Activated T-cell treated with anti-CD3 and anti-CD28 coated beads, Interleukin-2, amount 50 U/mL, for 4 hours (primary cell): ENCODE measurements at regions not wholly inside any gene's neighbourhood (a gene's known extent, or its start where the extent isn't known, plus 50 kb on each side); places are given as distances from the start of the nearest gene placed in this dataset.

Experiments used
- ATAC-seq, 2 donors: fragments of 200-7000 bp; cut with Tn5 transposase; one replicate each; pipeline ENCODE4 v1.10.0; 2021
- DNase-seq: peaks from one replicate; pipeline ENCODE4 v3.0.0-alpha.2; 2020
- H3K27me3 Mint-ChIP-seq: one replicate; pipeline ENCODE4 v1.8.0; 2021; ENCODE audit warnings: low read depth, mixed read lengths
- H3K36me3 Mint-ChIP-seq: one replicate; pipeline ENCODE4 v1.8.0; 2022; ENCODE audit warnings: mixed read lengths; ENCODE audit not compliant: insufficient read depth
- H3K4me1 Mint-ChIP-seq: one replicate; pipeline ENCODE4 v1.8.0; 2021; ENCODE audit warnings: low read depth, mixed read lengths
- H3K4me3 Mint-ChIP-seq: one replicate; pipeline ENCODE4 v1.8.0; 2021; ENCODE audit warnings: mild to moderate bottlenecking, moderate library complexity, mixed read lengths
- H3K9me3 Mint-ChIP-seq: one replicate; pipeline ENCODE4 v1.8.0; 2021; ENCODE audit warnings: mixed read lengths

DNA sequence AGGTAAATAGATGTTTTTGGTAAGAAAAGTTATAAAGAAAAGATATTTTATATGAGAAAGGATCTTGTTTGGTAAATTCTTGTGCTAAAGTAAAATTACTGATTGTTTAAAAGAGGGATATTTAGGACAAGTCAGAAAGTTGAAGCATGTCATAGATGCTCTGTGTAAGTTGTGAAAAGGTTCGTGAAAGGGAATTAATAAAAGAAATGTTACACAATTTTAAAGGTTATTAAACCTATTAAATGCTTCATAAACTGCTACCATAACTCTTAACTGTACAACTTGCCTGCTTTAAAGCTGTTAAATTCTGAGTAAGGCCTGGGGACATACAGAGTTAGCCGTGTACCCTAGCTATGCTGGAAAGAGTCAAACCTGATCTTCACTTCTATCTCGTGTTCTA lies 634.1 kb downstream of the ACTR3B start:
- Mint-ChIP-seq H3K9me3 (peaks cover 33% of the 10 kb centered on the region), H3K4me3 (no peak overlapping the region), H3K36me3 (no peaks in the 10 kb centered on the region), H3K27me3 (no peaks in the 10 kb centered on the region), H3K4me1 (no peaks in the 10 kb centered on the region)
- DNase-seq (no peak), ATAC-seq (no peak)

DNA sequence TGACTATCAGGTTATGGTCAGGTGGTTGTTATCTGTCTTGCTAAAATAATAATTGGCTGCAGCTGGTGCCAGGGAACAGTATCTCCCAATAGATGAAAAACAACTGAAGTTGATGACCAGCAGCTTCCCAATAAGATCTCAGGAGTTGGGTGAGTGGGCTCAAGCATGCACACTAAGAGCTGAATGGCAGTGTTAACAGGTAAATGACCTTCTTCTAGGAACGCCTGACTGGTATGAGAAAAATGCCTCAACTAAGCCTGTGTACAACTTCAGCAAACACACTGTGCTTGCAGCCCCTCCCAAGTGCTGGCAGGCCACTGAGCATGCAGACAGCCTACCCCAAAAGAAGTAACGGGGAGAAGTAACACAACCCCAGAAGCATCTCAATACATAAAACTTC lies 636.9 kb downstream of the ACTR3B start:
- no peak overlapping the region for H3K4me3 Mint-ChIP-seq
- H3K9me3 Mint-ChIP-seq, result peaks cover 12% of the 10 kb centered on the region
- DNase-seq, result no peak
- no peak for ATAC-seq
- no peaks in the 10 kb centered on the region for H3K4me1 Mint-ChIP-seq
- no peaks in the 10 kb centered on the region for H3K27me3 Mint-ChIP-seq
- H3K36me3 Mint-ChIP-seq, result no peaks in the 10 kb centered on the region

DNA sequence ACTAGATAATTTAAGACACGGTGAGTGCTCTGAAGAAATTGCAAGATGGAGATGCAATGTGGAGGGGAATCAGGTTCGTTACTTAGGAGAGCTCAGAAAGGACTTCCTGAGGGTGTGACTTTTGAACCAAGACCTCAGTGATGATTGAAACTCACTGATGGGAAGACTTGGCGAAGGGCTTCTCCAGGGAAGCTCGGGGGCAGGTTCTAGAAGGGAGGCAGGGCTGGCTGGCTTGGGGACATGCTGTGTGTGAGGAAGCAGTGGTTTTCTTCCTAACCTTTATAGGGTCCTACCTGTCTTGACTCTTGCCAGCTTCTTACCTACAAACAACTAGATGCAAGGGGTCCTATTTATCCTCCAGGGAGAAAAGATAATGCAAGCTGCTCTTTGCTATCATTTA lies 637.9 kb downstream of the ACTR3B start:
- Mint-ChIP-seq H3K27me3 (no peaks in the 10 kb centered on the region), H3K4me1 (no peaks in the 10 kb centered on the region), H3K36me3 (no peaks in the 10 kb centered on the region), H3K9me3 (peaks cover 12% of the 10 kb centered on the region), H3K4me3 (no peak overlapping the region)
- DNase-seq (no peak), ATAC-seq (no peak)

DNA sequence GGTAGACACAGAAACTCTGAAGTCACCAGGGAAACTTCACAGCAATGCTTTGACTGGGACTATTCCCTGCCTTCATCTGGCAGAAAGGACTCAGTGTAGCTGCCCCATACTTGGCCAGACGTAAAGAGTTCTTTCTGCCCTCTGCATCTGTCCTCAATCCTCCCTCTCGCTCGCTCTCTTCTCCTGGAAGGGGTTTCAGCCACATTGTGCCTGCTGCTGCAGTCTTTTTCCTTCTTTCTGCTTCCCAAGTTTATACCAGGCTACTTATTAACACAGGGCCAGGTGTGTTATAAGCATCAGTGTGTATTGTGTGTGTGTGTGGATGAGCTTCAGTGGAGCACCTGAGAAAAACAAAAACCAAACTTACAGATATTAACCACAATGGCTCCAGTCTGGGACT lies 638.4 kb downstream of the ACTR3B start:
- H3K4me1 Mint-ChIP-seq, result no peaks in the 10 kb centered on the region
- ATAC-seq, result no peak
- H3K4me3 Mint-ChIP-seq, result no peak overlapping the region
- peaks cover 12% of the 10 kb centered on the region for H3K9me3 Mint-ChIP-seq
- DNase-seq, result no peak
- no peaks in the 10 kb centered on the region for H3K27me3 Mint-ChIP-seq
- H3K36me3 Mint-ChIP-seq, result no peaks in the 10 kb centered on the region

DNA sequence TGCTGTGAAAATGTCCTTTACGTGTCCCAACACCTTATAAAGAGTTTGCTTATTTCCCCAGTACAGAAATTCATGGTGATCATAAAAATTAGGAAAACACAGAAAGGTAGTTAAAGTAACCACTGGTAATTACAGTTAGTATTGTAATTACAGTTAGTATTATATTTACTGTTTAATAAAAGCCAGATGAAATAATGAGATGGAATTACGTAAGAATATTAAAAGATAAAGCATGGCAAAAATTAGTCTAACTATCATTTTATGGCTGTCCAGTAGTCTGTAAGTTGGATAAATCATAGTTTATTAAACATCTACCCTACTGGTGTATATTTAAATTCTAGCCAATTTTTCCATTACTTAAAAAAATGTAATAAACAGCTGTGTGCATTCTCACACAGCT lies 638.8 kb downstream of the ACTR3B start:
- Mint-ChIP-seq H3K27me3 (no peaks in the 10 kb centered on the region), H3K4me1 (no peaks in the 10 kb centered on the region), H3K4me3 (no peak overlapping the region), H3K36me3 (no peaks in the 10 kb centered on the region), H3K9me3 (peaks cover 8% of the 10 kb centered on the region)
- DNase-seq, result no peak
- ATAC-seq, result no peak

DNA sequence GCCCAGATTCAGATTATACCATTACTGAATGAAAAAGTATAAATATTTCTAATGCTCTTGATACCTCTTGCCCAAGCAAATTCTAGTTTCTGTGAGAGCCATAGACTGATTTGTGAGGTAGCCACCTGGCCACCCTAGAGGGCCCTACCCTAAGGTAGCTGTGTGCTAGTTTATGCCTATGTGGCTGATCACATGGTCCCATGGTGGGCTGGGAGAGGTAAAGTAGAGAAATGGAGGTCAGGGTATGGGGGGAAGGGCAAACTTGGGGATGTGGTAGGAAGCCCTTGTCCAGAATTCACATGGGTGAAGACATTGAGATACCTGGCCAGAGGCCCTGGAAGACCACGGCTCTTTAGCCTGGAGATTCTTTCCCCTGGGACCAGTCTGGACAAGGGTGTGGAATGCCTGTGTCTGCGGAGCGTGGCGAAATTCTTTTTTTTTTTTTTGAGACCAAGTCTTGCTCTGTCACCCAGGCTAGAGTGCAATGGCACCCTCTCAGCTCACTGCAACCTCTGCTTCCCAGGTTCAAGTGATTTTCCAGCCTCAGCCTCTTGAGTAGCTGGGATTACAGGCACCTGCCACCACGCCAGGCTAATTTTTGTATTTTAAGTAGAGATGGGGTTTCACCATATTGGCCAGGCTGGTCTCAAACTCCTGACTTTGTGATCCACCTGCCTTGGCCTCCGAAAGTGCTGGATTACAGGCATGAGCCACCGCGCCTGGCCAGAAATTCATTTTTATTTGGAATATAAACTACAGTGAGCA lies 639.4 kb downstream of the ACTR3B start:
- H3K36me3 Mint-ChIP-seq, result no peaks in the 10 kb centered on the region
- no peaks in the 10 kb centered on the region for H3K4me1 Mint-ChIP-seq
- H3K4me3 Mint-ChIP-seq, result no peak overlapping the region
- peaks cover 6% of the 10 kb centered on the region for H3K9me3 Mint-ChIP-seq
- no peaks in the 10 kb centered on the region for H3K27me3 Mint-ChIP-seq
- ATAC-seq (no peak), DNase-seq (no peak)

DNA sequence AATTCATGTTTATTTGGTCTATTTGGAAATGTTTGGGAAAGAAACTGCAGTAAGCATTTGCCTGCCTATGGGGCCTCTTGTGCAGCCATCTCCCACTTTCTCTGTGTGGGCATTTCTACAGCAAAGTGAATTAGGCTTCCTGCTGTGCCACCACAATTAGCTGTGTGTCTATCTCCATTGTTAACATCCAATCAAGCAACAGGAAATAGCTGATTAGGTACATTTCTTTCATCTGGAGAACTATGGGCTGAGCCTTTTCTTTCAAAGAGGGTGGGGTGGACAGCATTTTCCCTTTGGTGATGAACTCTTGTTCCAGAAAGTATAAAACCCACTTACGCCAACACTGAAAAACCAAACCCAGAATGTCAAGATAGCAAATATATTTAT lies 640.0 kb downstream of the ACTR3B start:
- DNase-seq, result no peak
- Mint-ChIP-seq H3K4me1 (no peaks in the 10 kb centered on the region), H3K9me3 (peaks cover 3% of the 10 kb centered on the region), H3K4me3 (no peak overlapping the region), H3K36me3 (no peaks in the 10 kb centered on the region), H3K27me3 (no peaks in the 10 kb centered on the region)
- ATAC-seq, result no peak

DNA sequence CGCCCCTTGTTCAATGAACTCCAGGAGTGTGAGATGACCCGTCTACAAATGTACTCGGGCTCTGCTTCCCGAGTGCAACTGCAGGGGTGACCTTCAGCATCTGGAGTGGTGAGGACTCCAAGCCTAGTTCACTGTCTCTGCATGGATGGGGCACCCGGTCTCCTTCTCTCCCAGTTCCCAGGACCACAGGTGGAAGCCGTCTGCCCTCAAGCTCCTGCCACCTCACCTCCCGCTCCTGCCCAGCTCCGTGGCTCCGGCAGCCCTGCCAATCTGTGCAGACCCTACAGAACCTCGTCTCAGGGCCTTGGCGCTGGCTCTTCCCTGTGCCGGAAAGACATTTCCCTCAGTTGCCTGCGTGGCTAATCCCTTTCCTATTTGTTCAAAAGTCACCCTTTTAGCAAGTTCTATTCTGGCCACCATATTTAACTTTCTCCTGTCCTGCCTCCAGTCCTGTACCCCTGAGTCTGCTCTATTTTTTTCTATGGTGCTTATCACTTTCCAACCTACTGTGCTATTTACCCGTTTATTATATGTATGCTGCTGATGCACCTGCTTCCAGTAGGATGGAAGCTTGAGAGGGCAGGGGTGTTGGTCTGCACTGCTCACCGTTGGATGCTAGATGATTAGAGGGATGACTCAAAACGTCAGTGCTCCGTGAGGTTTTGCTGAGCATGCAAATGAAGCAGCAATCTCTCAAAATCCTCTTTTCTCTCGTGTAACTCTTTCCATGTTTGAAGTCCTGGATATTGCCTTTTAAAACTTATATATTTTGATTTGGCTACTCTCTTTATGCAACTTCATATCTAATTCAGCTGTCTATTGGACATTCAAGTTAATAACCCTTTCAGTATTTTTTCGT lies 641.4 kb downstream of the ACTR3B start:
- ATAC-seq, result no peak
- Mint-ChIP-seq H3K27me3 (no peaks in the 10 kb centered on the region), H3K4me1 (no peaks in the 10 kb centered on the region), H3K9me3 (peaks cover 3% of the 10 kb centered on the region), H3K4me3 (no peak overlapping the region), H3K36me3 (no peaks in the 10 kb centered on the region)
- DNase-seq, result no peak

DNA sequence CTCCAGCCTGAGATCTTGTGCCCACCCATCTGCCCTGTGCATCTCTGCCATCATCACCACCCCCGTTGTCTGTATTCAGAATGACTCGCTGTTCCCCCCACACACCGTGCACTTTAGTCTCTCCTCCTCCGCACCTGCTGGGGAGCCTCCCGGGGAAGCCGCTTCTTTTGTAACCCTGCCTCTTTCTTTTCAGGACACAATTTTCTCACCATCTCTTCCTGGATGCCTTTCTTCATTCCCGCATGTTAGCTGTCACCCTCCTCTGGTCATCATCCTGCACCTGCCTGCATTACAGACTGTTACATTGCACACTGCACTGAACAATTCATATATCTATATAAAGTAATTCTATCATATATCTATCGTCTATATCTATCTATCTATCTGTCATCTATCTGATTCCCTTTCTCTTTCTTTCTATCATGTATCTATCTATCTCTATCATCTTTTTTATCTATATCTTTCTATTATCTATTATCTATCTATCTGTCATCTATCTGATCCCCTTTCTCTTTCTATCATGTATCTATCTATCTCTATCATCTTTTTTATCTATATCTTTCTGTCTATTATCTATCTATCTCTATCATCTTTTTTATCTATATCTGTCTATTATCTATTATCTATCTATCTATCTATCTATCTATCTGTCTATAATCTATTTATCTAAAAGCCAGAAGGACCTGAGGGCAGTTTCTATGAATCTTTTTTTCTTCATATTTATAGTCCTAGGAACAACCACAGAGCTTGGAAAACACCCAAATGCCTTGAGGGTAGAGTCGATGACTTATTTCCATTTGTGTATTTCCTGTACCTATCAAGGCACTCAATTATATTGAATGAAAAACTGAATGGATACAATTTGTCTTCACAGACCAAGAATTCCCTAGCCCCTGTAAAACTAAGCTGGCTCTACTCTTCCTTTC lies 642.5 kb downstream of the ACTR3B start:
- H3K27me3 Mint-ChIP-seq, result no peaks in the 10 kb centered on the region
- DNase-seq (no peak), ATAC-seq (no peak)
- no peaks in the 10 kb centered on the region for H3K36me3 Mint-ChIP-seq
- peaks cover 3% of the 10 kb centered on the region for H3K9me3 Mint-ChIP-seq
- H3K4me1 Mint-ChIP-seq, result no peaks in the 10 kb centered on the region
- H3K4me3 Mint-ChIP-seq, result no peak overlapping the region

DNA sequence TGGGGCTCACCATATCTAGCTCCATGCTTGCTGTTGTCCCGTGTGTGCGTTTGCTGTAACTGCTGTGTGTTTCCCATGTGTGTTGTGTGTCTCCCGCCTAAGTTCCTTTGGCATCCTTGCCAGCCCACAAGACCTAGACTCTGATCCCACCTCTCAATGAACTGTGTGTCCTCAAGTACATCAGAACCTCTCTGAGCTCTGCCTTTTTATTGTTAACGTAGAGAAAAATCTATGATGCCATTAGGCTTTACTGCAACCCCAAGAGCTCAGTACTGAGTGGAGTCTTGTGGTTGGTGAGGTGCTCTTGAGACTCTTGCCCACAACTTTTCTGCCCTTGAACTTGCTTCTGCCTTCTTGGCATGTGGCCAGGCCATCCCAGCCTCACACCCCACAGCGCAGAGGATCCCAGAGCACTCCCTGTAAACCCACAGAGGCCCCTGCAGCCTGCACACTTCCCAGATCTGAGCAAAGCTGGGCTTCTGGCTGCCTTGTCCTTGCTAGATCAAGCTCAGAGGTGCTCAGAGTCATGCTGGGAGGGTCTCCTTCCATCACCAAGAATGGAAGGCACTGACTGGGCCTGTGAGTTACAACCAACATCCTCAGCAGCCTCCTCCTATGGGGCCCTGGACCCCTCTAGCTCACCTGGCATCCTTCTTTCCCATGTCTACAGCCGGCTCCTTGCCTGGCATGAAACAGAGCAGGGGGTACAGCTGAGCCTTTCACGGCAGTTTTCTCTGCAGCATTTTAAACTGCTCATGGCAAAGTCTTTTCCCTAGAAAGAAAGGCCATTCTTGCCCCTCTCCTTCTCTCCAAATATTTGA lies 643.4 kb downstream of the ACTR3B start:
- Mint-ChIP-seq H3K9me3 (peaks cover 3% of the 10 kb centered on the region), H3K4me1 (no peaks in the 10 kb centered on the region), H3K27me3 (no peaks in the 10 kb centered on the region), H3K4me3 (no peak overlapping the region), H3K36me3 (no peaks in the 10 kb centered on the region)
- ATAC-seq (no peak), DNase-seq (no peak)

DNA sequence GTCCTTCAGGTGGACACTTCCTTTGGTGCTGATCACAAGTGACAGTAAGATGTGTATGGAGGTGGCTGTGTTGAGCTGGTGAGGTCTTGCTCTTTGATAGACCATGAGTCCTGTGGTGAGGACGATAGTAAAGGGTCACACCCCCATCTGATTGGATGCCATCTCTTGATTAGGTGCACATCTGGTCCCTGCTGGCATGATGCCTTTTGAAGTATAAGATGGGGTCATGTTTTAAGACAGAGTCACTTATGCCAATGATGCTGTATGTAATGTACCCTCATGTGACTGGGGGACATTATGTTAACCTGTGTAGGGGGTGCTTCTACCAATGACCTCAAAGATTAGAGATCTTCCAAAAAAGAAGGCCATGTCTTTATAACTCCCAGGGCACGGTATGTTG lies 644.6 kb downstream of the ACTR3B start:
- Mint-ChIP-seq H3K9me3 (peaks cover 3% of the 10 kb centered on the region), H3K4me1 (no peaks in the 10 kb centered on the region), H3K4me3 (no peak overlapping the region), H3K27me3 (no peaks in the 10 kb centered on the region), H3K36me3 (no peaks in the 10 kb centered on the region)
- DNase-seq (no peak), ATAC-seq (no peak)

DNA sequence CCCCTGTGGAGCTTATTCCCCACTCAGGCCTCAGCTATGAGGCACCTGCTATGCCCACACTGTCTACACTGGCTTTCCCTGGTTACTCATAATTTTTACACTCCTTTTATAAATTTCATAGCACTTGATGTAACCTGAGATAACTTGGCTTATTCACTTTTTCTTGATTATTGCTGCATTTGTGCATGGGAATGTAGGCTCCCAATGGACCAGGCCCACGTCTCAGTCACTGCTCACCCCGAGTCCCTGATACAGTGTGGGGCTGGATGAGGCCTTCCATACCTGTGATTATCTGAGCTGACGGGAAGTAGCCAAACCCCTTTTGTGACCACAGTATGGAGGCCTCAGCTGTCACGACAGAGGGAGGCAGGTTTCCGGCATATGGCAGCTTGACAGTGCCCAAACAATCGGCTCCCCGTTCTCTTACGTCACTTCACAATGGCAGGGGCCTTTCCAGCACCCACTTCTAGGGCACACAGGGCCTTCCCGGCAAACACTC lies 645.3 kb downstream of the ACTR3B start:
- H3K4me3 Mint-ChIP-seq, result no peak overlapping the region
- peaks cover 3% of the 10 kb centered on the region for H3K9me3 Mint-ChIP-seq
- ATAC-seq (no peak), DNase-seq (no peak)
- H3K27me3 Mint-ChIP-seq, result no peaks in the 10 kb centered on the region
- H3K4me1 Mint-ChIP-seq, result no peaks in the 10 kb centered on the region
- no peaks in the 10 kb centered on the region for H3K36me3 Mint-ChIP-seq

DNA sequence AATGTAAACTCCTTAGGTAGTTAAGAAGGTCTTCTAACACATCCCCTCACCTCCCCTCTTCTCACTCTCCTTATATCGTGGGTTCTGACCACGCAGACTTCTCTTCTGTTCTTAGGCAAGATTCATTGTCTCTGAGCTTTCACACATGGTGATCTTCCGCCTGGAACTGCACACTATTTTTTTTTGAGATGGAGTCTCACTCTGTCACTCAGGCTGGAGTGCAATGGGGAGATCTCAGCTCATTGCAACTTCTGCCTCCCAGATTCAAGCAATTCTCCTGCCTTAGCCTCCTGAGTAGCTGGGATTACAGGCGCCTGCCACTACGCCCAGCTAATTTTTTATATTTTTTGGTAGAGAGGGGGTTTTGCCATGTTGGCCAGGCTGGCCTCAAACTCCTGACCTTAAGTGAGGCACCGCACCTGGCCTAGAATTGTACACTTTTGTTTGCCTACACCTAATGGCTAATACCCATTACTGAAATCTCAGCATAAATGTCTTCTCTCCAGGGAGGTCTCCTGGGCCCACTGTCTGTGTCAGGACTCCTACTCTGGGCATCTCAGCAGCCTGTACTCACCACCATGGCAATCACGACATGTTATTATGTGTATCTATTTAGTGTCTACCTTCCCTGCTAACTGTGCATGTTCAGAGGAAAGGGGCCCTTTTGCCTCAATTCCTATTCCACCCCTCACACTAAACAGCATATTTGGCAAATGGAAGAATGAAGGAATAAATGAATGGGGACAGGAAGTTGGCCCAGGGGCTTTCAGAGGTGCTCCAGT lies 646.3 kb upstream of the DPP6 start:
- no peak for ATAC-seq
- Mint-ChIP-seq H3K36me3 (no peaks in the 10 kb centered on the region), H3K27me3 (no peaks in the 10 kb centered on the region), H3K4me1 (no peaks in the 10 kb centered on the region), H3K9me3 (peaks cover 3% of the 10 kb centered on the region), H3K4me3 (no peak overlapping the region)
- DNase-seq, result no peak
